ENCODE measurements at regions not wholly inside any gene's neighbourhood (a gene's known extent, or its start where the extent isn't known, plus 50 kb on each side); places are given as distances from the start of the nearest gene placed in this dataset.

GRCh38 chr20:39109933-39110818 lies 148.0 kb downstream of the DHX35 start:
- DNase-seq (ENCODE audit: low read depth): no peak
- TF ChIP-seq, protein P1, sequence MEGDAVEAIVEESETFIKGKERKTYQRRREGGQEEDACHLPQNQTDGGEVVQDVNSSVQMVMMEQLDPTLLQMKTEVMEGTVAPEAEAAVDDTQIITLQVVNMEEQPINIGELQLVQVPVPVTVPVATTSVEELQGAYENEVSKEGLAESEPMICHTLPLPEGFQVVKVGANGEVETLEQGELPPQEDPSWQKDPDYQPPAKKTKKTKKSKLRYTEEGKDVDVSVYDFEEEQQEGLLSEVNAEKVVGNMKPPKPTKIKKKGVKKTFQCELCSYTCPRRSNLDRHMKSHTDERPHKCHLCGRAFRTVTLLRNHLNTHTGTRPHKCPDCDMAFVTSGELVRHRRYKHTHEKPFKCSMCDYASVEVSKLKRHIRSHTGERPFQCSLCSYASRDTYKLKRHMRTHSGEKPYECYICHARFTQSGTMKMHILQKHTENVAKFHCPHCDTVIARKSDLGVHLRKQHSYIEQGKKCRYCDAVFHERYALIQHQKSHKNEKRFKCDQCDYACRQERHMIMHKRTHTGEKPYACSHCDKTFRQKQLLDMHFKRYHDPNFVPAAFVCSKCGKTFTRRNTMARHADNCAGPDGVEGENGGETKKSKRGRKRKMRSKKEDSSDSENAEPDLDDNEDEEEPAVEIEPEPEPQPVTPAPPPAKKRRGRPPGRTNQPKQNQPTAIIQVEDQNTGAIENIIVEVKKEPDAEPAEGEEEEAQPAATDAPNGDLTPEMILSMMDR (conservative IDR thresholded peaks at IDR 0.05; ENCODE audit: low read depth, low read length): no peak
- H3K4me3 ChIP-seq (ENCODE audit: low read depth, low read length): no peak overlapping the region

DNA sequence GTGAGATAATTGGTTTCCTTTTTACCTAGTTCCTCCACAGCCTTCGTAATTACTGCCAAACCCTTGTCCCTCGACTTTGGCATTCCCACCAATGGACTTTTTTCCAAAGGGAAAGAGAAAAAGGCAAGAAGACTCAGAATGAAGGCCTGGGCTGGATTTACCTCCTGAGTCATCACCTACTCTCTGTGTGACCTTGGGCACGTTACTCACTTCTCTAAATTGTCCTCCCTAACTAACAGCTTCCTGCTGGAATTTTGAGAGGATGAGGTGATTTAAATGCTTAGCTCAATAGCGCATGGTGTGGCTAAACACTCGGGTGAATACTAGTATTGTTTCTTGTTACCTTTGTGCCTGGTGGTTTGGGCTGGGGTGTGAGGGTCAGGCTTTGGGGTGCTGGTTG lies 146.6 kb downstream of the DHX35 start:
- no peak overlapping the region for H3K4me3 ChIP-seq (ENCODE audit: low read depth, low read length)
- TF ChIP-seq, protein P1 (conservative IDR thresholded peaks at IDR 0.05; ENCODE audit: low read depth, low read length): no peak
- DNase-seq (ENCODE audit: low read depth): no peak

DNA sequence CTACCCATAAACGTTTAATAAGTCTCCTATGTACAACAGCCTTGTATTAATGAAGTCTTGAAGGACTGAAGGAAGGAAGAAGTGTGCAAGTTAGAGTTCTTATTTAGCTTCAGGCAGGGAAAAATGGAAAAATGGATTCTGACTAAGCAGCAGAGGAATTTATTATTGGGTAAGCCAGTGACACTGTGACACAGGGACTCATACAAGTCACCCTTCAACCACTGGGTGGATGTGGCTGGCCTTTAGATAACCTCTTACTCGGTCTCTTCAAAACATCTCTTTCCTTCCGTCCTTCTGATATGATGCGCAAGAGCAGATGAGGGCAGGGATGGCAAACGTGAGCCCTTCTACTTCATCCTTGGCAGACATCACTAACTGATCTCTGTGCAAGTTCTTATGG lies 145.6 kb downstream of the DHX35 start:
- H3K4me3 ChIP-seq (ENCODE audit: low read depth, low read length): no peak overlapping the region
- no peak for DNase-seq (ENCODE audit: low read depth)
- TF ChIP-seq, protein P1 (conservative IDR thresholded peaks at IDR 0.05; ENCODE audit: low read depth, low read length): no peak

DNA sequence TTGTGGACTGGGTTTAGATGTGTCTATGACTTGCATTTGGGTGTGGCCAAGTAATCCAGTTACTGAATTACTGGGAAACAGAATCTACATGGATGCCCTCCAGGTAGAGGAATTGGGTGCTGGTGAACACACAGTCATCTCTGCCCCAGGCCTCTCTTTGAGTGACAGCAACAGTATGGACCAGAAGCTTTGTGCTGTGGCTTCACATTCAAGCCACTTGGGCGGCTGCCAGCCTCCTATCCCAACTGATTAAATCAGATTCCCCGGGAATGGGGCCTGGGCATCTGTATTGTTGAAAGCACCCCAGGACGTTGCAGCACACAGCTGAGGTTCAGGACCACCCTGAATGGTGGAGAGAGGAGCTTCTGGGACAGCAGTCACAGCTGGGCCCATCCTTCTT lies 144.6 kb downstream of the DHX35 start:
- TF ChIP-seq, protein P1 (conservative IDR thresholded peaks at IDR 0.05; ENCODE audit: low read depth, low read length): no peak
- H3K4me3 ChIP-seq (ENCODE audit: low read depth, low read length): no peak overlapping the region
- DNase-seq (ENCODE audit: low read depth): no peak

GRCh38 chr20:39105551-39105950 lies 143.4 kb downstream of the DHX35 start:
- no peak for DNase-seq (ENCODE audit: low read depth)
- TF ChIP-seq, protein P1 (conservative IDR thresholded peaks at IDR 0.05; ENCODE audit: low read depth, low read length): peak; percentile 23
- H3K4me3 ChIP-seq (ENCODE audit: low read depth, low read length): no peak overlapping the region

GRCh38 chr20:39103732-39104131 lies 141.6 kb downstream of the DHX35 start:
- H3K4me3 ChIP-seq (ENCODE audit: low read depth, low read length): no peak overlapping the region
- no peak for DNase-seq (ENCODE audit: low read depth)
- TF ChIP-seq, protein P1 (conservative IDR thresholded peaks at IDR 0.05; ENCODE audit: low read depth, low read length): no peak

DNA sequence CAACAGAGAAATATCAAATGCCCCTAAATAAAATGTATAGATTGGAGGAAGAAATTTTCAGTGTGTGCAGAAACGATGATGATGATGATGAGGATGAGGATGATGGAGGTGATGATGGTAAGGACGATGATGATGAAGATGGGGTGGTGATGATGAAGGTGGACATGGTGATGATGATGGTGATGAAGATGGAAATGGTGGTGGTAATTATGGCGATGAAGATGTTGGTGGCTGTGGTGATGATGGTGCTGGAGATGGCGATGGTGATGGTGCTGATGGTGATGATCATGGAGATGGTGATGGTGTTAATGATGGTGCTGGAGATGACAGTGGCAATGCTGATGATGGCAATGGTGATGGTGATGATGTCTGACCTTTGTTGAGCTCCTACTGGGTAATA lies 141.2 kb downstream of the DHX35 start:
- DNase-seq (ENCODE audit: low read depth): no peak
- TF ChIP-seq, protein P1 (conservative IDR thresholded peaks at IDR 0.05; ENCODE audit: low read depth, low read length): no peak
- H3K4me3 ChIP-seq (ENCODE audit: low read depth, low read length): no peak overlapping the region

Data from epithelial cell of proximal tubule (primary cell).